ENCODE measurements at regions not wholly inside any gene's neighbourhood (a gene's known extent, or its start where the extent isn't known, plus 50 kb on each side); places are given as distances from the start of the nearest gene placed in this dataset.
A peak's percentile ranks its signal among the peaks of the same experiment; 100 is the strongest.
"Not testable (repeated sequence)": the region's sequence is repeated elsewhere in the genome, so short reads cannot be mapped to it uniquely, and the experiment has no call there.

GRCh38 chr6:111925296-111925695 is 52.0 kb upstream of the FYN start:
- DNase-seq (ENCODE audit: low spot score), result no peak

- no peak for DNase-seq (ENCODE audit: low spot score)
Observed at GRCh38 chr6:111926731-111927302, 53.6 kb upstream of the FYN start.

DNA sequence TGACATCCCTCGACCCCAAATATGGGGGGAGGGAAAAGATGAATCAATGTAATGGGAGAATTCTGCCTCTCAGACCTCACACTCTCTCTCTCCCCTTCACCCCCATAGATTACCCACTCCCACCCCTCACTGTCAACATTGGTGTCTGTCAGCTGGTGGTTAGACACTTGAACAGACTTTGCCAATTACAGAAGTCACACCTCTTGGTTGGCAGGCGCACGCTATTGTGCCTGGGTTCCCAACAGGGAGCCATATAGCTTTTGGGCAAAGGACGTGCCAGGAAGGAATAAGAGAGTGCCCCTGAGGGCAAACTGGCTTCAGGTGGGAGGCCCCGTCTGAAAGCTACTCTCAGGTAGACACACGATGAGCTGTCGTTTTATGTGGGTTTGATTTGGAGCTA is 54.1 kb upstream of the FYN start:
- no peak for DNase-seq (ENCODE audit: low spot score)

- no peak for DNase-seq (ENCODE audit: low spot score)
Observed at GRCh38 chr6:111928139-111928538, 54.9 kb upstream of the FYN start.

- DNase-seq (ENCODE audit: low spot score), result not testable (repeated sequence)
Observed at GRCh38 chr6:111934611-111935010, 61.4 kb upstream of the FYN start.

GRCh38 chr6:111936718-111937117 is 63.5 kb upstream of the FYN start:
- no peak for DNase-seq (ENCODE audit: low spot score)

DNA sequence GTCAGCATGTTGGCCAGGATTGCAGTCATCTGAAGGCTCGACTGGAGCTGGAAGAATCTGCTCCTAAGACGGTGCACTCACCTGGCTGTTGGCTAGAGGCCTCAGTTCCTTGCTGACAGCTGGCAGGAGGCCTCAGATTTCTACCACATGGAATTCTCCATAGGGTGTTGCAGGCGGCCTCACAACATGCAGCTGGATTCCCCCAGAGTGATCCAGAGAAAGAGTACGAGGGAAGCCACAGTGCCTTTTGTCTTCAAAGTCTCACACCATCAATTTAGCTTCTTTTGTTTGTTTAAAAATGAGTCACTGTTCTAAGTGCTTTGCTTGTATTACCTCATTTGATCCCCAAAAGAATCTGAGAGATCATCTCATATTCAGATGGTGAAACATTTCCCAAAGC is 65.5 kb upstream of the FYN start:
- DNase-seq (ENCODE audit: low spot score), result no peak

DNA sequence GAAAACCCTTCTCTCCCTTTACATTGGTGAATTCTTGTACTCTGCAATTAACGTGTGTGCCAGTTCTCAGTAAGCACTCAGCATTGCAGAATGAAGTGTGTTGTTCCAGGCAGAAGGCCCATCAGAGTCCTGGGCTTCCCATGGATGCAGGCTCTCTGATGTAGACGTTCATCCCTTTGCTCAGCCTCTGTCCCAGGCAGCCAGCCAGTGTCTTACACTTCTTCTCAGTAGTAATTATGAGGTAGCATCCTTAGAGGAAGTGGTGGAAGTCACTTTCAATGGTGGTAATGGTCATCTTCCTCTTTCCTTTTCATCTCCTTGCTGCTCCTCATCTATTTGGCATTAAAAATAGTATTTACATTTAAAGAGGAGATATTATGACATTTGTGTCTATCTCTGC is 66.7 kb upstream of the FYN start:
- no peak for DNase-seq (ENCODE audit: low spot score)

GRCh38 chr6:111940801-111941200 is 67.5 kb upstream of the FYN start:
- DNase-seq (ENCODE audit: low spot score), result no peak

- no peak for DNase-seq (ENCODE audit: low spot score)
Observed at GRCh38 chr6:111941686-111942330, 68.6 kb upstream of the FYN start.

DNA sequence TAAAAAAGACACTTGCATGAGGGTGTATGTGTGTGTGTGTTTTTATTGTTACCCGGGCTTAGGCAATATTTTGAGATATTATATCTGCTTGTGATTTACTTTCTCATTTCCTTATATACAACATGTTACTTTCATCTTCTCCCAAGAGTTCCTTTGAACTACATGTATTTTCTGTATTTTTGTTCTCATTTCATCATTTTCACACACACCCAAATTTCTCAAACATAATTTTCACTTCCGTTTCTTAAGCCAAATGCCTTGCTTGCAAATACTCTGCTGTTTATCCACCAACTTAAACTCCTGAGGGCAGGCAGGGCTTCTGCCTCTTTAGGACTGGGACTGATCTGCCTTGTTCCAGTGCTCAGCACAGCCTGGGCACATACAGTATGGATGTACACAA is 69.3 kb upstream of the FYN start:
- no peak for DNase-seq (ENCODE audit: low spot score)

DNA sequence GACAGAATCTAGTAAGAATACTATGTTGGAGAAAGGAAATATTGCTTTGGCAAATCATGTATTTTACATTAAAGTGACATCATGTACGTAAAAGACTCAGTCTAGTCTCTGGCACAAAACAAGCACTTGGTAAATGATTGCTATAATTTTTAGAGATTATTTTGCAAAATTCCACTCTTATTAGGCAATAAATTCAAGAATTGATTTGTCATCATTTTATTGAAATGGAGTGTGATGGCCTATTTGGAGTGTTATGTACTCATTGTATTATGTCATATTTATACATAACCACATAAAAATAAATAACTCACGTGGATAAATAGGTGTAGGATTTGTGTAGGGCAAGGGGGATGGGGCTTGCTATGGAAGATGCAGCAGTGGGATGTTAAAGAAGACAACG is 70.0 kb upstream of the FYN start:
- DNase-seq (ENCODE audit: low spot score), result no peak

DNA sequence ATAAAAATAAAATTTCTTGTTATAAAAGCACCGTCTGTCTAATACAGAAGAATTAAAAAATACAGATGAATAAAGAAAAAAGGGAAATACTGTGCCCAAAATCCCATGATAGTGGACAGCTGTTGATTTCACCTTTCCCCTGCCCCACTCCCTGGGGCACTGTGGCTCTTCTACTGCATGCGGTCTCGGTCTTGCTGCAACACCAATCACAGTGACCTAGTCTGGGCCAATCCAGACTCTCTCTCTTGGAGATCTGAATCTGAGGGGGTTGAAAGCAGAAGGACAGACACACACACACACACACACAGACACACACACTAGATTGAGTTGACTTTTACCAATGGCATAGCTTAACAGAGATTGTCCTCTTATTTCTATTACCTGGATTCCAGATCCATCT is 70.5 kb upstream of the FYN start:
- no peak for DNase-seq (ENCODE audit: low spot score)

- DNase-seq (ENCODE audit: low spot score), result no peak
Observed at GRCh38 chr6:111944541-111944940, 71.3 kb upstream of the FYN start.

DNA sequence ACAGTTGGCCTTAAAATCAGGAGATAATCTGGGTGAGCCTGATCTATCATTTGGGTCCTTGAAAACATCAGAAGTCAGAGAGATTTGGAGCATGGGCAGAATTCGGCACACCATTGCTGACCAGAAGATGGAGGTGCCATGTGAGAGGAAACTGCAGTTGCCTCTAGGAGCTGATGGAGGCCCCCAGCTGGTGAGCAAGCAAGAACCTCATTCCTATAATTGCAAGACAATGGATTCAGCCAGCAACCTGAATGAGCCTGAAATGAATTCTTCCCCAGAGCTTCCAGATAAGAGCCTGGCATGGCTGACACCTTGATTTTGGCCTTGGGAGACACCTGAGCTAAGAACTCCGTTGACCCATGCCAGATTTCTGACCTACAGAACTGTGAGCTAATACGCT is 76.3 kb upstream of the FYN start:
- no peak for DNase-seq (ENCODE audit: low spot score)

GRCh38 chr6:111949984-111950383 is 76.7 kb upstream of the FYN start:
- not testable (repeated sequence) for DNase-seq (ENCODE audit: low spot score)

DNA sequence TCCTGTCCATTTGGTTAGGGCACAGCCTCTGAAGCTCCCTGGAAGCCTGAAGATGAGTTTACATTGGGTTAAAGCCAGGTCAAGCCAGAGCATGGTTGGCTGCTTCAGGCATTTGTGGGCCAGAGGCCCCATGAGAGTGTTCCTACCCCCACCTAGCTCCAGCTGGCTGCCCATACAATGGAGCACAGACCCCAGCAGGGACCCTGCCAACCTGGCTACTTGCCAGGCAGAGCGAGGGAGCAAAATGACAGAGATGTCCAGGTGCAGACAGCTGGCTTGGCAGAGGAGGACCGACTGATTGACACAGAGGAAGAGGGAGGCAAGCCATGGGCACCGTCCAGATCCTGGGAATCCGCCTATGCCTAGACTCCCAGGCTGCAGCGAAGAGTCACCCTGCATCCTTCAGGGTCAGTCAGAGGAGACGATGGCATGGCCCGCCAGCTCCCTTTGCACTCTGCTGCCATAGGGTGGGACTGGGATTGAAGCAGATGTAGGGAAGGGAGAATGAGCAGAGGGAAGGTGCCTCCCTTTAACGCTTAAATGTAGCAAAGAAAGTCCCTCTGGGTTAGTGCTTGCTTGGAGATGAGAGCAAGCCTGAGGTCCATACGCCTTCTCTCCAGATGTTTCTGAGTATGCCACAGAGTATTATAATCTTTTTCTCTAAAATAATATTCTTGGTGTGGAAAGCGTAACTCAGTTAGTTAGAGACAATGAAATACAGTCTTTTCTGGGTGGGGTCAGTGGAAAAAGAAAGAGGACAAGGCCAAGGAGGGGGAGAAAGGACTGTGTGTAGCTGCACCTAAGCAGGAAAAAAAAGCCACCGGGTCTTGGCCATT is 77.6 kb upstream of the FYN start:
- no peak for DNase-seq (ENCODE audit: low spot score)

DNA sequence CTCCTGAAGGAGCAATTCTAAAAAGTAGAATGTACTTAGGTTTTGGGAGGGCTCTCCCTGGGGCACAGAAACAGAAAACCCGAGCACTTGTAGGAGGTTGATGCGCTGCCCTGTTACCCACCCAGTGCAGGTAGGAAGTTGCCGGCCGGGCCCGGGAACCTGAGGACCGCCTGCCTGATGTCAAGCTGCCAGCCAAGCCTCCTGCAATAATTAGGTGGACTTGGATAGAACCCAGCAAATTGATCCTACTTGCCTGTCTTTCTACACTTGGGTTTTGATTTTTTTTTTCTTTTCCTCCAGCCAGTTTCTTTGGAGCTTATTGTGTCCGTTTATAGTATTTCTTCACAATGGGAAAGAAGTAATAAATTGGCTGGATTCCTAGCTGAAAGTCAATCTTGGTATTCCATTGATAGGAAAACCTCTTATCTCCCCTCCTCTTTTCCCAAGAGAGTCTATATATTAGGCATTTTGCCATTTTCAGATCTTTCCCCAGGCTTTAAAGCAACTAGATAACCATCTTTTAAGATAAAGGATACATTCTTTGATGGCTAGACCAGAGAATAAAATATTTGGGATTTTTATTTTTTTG is 78.3 kb upstream of the FYN start:
- DNase-seq (ENCODE audit: low spot score), result peak; percentile 59

- no peak for DNase-seq (ENCODE audit: low spot score)
Observed at GRCh38 chr6:111952274-111952673, 79.0 kb upstream of the FYN start.

DNA sequence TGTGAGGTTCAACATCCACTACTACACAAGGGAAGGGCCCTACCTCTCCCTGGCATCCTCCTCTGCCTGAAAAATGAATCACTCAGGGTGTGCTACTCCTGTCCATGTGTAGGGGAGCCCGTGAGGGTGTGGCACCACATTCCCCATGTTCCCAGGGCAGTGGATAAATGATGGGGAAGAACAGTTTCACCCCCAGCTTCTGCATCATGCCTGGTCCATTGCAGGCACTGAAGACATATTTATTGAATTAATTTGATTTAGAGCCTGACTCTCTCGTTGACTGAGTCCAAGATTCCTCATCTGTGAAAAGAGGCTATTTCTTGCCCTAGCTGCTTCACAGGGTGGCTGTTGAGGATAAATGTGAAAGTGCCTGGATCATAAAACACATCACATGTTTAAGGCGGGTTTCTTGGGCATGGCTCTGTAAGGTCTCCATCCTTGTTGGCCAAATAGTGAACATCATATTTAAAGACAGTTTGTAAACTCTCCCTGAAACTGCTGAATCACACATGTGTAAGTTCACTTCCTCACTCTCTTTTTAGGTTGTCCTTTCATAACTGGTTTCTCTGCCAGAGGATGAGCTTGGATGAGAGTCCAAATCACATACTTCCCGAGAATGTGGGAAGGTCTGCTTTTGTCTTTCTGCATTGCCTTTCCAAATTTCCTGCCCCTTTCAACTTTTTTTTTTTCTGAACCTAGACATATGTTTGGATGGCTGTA is 79.7 kb upstream of the FYN start:
- DNase-seq (ENCODE audit: low spot score), result no peak

GRCh38 chr6:111956098-111956497 is 82.8 kb upstream of the FYN start:
- no peak for DNase-seq (ENCODE audit: low spot score)

- DNase-seq (ENCODE audit: low spot score), result no peak
Observed at GRCh38 chr6:111957623-111958315, 84.5 kb upstream of the FYN start.
